Neural progenitor cell (in vitro differentiated cells): ENCODE measurements at regions not wholly inside any gene's neighbourhood (a gene's known extent, or its start where the extent isn't known, plus 50 kb on each side); places are given as distances from the start of the nearest gene placed in this dataset.

Experiments
- CTCF ChIP-seq: fragments of 200-600 bp; sonication (generic); IDR thresholded peaks from 2 replicates; pipeline ENCODE4 v1.5.1; 2017; ENCODE audit warnings: antibody characterized with exemption, mild to moderate bottlenecking
- EZH2 ChIP-seq: fragments of 200-600 bp; sonication (generic); IDR thresholded peaks from 2 replicates; pipeline ENCODE4 v1.6.1; 2017; ENCODE audit warnings: antibody characterized with exemption, mild to moderate bottlenecking, moderate library complexity

DNA sequence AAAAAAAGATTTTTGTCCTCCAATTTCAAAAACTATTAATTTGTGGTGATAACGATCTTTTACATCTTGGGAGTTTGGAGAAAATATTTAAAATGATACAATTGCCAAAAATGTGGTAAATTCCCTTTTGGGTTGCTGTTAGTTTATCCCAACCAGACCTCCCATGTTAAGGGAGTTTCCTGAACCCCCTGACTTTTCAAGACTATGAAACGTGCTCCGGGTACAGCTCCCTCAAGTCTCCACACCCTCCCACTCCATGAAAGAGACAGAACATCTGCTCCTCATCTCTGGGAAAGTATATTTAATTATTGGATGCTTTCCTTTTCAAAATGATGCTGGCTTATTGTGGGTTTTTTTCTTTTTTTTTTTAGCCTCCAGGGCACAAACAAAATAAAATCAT is 534.6 kb upstream of the NRP1 start:
- TF ChIP-seq CTCF (no peak), EZH2 (no peak)
